Jurkat, Clone E6-1 (cell line): ENCODE measurements at regions not wholly inside any gene's neighbourhood (a gene's known extent, or its start where the extent isn't known, plus 50 kb on each side); places are given as distances from the start of the nearest gene placed in this dataset.

Experiments
- DNase-seq: peaks from one replicate; pipeline ENCODE4 v3.0.0-alpha.2; 2011; ENCODE audit warnings: low read depth, low spot score
- H3K4me3 ChIP-seq: 2 replicates; pipeline ENCODE4 v1.5.1; 2011; ENCODE audit warnings: mild to moderate bottlenecking, low read length, control low read depth, moderate library complexity

DNA sequence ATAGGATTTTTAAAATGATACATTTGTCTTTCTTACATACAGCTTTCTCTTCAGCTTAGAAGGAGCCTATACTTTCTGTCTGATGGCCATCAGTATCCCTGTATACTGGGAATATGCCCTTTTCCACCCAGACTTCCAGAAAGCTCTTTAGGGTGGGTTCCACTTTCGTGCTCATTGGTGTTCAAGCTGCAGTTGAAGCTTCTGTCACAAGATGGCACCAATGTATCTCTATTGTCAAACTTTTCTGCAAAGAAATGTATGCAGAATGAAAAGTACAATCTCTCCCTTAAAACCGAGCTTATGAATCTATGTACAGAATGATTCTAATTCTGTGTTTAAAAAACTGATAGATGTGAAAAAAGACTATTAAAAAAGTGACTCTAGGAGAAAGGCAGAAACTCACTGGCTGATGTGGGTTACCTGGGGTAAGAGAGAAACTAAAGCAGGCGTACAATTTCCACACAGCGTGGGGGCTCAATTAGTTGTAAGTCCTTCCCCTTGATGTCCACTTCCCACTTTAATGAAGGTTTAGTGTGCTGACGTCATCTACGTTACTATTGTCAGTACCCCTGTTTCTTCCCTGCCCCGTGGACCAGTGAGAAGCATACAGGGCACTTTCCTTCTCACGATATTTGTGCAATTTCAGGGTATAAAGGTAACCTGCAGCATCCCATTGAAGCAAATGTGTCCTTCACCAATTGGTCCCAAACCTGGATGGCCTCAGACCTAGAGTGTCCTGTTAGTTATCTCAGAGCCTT, 57.3 kb upstream of the TCEAL2 start:
- no peak overlapping the region for H3K4me3 ChIP-seq
- DNase-seq = peak; percentile 2

DNA sequence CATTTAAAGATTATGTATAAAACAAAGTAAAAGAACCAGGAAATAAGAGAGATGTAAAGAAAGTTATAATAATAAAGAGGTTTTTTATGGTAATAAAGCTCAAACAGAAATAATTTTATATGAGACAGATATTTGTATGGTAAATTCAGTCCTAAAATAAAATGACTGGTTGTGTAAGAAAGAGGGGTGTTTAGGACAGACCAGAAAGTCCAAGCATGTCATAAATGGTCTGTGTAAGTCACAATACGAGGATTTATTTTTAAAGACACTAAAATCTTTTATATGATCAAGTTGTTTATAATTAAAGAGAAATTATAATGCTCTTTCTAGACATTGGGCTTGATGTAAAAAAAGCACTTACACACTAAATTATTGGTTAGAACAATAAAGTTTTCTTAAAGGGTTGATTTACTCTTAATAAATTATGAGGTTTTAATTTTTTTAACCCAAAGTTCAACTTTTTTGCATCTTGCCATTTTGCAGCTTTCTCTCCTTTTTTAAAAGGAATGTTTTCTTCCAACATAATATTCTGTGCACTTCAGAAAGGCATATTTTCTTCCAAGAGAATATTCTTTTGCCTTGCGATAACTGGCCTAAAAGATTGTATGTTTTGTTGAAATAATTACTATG, 61.9 kb upstream of the TCEAL2 start:
- no peak overlapping the region for H3K4me3 ChIP-seq
- DNase-seq = peak; percentile 6

DNA sequence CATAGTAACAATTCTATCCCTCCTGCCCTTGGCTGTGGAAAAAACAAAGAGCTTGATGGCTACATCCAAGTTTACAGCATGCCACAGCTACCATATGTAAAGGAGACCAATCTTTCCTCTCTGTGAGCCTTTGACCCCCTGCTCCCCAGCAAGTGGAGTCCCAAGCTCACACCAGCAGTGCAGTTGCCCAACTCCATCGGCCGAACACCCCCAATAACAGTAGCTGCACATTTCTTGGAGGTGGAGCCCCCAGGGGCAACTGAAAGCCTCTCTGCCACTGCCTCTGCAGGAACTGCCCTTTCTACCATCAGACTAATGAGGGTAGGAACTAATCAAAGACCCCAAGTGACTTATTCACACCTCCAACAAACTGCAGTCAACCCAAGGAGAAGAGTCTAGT, 81.0 kb upstream of the TCEAL2 start:
- H3K4me3 ChIP-seq = no peak overlapping the region
- DNase-seq = no peak

DNA sequence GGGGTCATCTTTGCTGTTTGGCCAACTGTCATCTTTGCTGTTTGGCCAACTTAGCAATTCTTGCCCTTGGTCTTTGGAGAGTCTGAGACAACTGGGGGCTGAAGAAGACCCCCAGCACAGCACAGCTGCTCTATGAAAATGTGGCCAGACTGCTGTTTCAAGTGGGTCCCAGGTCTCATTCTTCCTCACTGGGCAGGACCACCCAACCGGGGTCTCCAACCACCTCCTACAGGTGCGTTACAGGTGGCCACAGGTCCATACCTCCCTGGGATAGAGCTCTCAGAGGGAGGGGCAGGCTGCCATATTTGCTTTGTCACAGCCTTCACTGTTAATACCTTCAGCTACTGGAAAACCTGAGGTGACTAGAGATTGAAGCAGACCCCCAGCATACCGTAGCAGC, 82.1 kb upstream of the TCEAL2 start:
- no peak for DNase-seq
- no peak overlapping the region for H3K4me3 ChIP-seq

DNA sequence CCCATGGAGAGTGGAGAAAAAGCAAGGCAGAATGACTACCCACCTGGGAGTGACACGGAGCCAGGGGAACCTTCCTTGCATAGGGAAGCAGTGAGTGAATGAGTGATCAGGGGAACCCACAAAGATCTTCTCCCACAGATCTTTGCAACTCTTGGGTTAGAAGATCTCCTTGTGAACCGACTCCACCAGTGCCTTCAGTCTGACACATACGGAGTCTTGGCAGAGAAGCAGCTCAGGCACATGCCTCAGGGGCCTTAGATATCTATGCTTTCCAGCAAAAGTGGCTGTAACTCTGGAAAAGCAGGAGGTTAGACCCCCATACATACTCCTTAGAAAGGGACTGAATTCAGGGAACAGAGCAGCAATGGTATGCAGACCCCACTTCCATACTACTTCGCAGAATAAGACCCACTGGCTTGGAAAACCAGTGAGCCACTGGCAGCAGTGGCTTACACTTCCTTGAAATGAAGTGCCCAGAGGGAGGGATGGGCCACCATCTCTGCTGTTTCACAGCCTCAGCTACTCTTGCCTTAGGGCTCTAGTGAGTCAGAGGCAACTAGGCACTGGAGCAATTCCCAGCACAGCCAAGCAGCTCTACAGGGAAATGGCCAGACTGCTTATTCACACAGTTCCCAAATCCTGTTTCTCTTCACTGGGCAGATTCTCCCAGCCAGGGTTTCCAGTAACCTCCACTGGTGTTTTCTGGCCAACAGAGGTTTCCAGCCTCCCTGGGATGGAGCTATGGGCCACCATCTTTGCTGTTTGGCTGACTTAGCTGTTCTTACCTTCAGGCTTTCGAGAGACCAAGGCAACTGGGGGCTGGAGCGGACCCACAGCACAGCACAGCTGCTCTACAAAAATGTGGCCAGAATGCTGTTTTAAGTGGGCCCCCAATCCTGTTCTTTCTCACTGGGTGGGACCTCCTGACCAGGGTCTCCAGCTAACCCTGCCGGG, 82.8 kb upstream of the TCEAL2 start:
- DNase-seq = no peak
- no peak overlapping the region for H3K4me3 ChIP-seq

DNA sequence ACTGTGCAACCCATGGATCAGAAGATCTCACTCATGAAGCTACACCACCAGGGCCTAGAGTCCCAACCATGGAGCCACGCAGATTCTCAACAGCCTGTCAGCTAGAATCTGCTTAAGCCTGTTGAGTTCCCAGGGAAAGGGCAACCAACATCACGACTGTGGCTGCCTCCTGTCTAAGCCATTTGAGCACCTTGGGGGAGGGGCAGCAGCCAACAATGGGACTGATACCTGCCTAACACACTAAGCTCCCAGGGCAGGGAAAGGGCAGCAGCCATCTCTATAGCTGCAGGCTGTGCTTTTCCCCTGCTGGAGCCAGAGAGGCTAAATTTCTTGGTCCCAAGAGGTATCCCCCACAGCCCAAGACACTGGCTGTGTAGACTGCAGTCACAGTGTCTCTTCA, 96.5 kb upstream of the TCEAL2 start:
- H3K4me3 ChIP-seq = no peak overlapping the region
- DNase-seq = no peak

DNA sequence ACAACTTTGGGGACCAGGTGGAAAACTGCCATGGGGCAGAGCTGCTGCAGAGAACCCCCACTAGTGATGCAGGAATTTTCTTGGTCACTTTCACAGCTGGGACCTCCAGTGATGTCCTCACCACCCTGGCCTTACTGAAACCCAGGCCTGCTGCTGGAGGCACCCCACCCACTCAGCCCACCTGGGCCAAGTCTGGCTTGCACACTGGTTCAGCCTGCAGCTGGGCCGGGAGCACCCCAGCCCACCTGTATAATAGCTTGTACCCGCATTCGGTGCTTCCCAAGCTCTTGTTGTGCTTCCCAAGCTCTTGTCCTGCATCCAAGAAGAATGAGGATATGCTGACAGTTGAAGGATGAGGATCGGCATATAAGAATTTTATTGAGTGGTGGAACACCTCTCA, 86.4 kb upstream of the ZMAT1 start:
- H3K4me3 ChIP-seq = no peak overlapping the region
- no peak for DNase-seq

DNA sequence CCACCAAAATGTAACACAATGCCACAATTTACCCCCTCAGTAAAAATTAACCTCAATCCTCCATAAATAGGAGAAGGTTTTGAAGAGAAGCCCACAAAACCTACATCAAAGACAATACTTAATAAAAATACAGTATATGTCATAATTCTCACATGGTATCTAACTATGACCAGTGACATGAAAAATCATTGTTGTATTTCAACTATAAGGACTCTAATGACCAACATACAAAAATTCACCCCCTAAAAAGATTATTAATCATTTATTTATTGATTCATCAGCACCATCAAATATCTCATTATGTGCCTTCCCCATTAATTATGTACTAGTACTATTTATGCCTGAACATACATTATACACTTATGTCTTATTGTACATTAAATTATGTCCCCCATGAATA, 77.1 kb upstream of the ZMAT1 start:
- no peak overlapping the region for H3K4me3 ChIP-seq
- DNase-seq = no peak

DNA sequence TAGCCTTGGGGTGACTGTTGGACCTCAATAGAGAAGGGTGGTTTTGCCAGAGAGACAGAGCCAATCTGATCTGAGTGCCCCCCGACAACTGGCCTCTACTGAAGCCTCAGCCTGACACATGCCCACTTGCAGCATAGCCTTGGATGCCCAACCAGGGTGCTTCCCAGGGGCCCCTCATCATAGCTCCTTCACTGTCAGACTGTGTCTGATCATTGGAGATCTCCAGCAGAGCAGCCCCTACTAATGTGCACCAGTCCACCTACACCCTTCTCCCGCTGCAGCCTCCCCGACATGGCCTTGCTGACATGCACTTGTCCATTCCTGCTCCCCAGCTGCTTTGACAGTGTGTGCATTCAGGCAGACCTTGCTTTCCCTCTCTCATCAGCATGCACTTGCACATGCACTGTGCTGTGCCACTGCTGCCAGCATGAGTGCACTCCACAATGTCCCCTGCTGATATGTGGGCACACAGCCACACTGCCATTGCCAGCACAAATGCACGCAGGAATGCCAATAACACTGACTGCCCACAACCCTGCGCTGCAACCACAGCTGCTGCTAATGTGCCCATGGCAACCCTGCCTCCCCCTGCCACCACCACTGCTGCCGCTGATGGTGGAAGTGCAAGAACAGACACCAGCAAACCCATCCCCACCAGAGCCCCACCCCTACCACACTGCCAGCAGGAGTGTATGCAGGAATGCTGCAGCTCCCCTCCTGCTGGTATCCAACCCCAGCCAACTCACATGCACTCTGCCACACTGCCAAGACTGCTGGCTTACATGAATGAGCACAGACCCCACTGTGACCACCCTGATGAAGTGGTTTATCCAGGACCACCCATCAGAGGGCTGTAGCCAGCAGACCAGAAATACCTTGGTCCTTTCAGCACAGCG, 68.1 kb upstream of the ZMAT1 start:
- DNase-seq = no peak
- H3K4me3 ChIP-seq = no peak overlapping the region

DNA sequence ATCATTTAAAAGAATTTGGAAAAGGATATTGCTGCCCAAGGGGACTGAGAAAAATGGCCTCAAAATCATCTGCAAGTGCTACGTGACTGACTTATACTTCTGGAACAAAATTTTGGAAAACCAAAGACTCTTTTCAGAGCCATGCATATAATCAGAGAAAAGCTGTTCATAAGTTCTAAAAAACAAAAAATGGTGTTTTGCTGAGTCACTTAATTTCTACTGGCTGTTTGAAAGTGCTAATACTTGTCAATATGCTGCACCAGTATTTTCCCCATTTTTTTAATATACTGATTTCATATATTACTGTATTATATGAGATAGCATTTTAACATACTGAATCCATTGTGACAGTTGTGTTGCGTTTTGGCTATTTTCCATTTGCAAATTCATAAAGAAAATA, 61.5 kb upstream of the ZMAT1 start:
- H3K4me3 ChIP-seq = no peak overlapping the region
- no peak for DNase-seq

DNA sequence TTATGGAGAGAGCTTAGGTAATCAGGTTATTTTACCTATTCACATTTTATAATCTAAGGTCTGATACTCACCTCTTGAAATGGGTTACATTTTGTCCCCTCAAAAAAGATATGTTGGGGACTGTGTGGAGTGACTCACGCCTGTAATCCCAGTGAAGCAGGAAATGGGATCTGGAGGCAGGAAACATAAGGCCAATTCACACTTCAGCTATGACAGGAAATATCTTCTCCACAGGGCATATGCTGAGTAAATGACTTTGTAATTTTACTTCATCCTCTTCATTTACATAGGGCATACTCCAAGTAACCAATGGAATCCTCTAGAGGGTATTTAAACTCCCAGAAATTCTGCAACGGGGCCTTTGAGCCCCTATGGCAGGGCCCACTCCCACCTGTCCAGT, 54.8 kb upstream of the ZMAT1 start:
- H3K4me3 ChIP-seq = no peak overlapping the region
- no peak for DNase-seq
